Neural cell (in vitro differentiated cells): ENCODE measurements at regions not wholly inside any gene's neighbourhood (a gene's known extent, or its start where the extent isn't known, plus 50 kb on each side); places are given as distances from the start of the nearest gene placed in this dataset.

Source experiments
- H2AFZ ChIP-seq: fragments of 200-600, 300-800 bp; sonication (generic), shearing (Covaris generic); 2 replicates; pipeline ENCODE4 v1.6.0; 2014; ENCODE audit warnings: low read depth, mild to moderate bottlenecking, antibody characterized with exemption, low read length, moderate library complexity
- H3F3A ChIP-seq: fragments of 200-600 bp; shearing (Covaris generic); 2 replicates; pipeline ENCODE4 v1.6.1; 2016; ENCODE audit warnings: mild to moderate bottlenecking, moderate library complexity, mixed read lengths, antibody characterized with exemption, low read length; ENCODE audit not compliant: insufficient read depth, poor library complexity, severe bottlenecking
- H3K27ac ChIP-seq: fragments of 200-600, 300-800 bp; sonication (generic), shearing (Covaris generic); 2 replicates; pipeline ENCODE4 v1.5.1; 2014; ENCODE audit warnings: mild to moderate bottlenecking, low read length, moderate library complexity
- H3K27me3 ChIP-seq: fragments of 300-800, 200-600 bp; sonication (generic), shearing (Covaris generic); 2 replicates; pipeline ENCODE4 v1.6.0; 2014; ENCODE audit warnings: mild to moderate bottlenecking, low read depth, low read length, moderate library complexity; ENCODE audit not compliant: insufficient read depth
- H3K36me3 ChIP-seq: fragments of 300-800, 200-600 bp; sonication (generic), shearing (Covaris generic); 2 replicates; pipeline ENCODE4 v1.5.1; 2014; ENCODE audit warnings: mild to moderate bottlenecking, antibody characterized with exemption, low read length, moderate library complexity; ENCODE audit not compliant: insufficient read depth
- H3K4me2 ChIP-seq: fragments of 300-800, 200-600 bp; sonication (generic), shearing (Covaris generic); 2 replicates; pipeline ENCODE4 v1.6.0; 2014; ENCODE audit warnings: mild to moderate bottlenecking, low read length
- H3K4me3 ChIP-seq: fragments of 300-800, 200-600 bp; sonication (generic), shearing (Covaris generic); 2 replicates; pipeline ENCODE4 v1.5.1; 2014; ENCODE audit warnings: mild to moderate bottlenecking, low read length, moderate library complexity
- H3K79me2 ChIP-seq: fragments of 200-600 bp; shearing (Covaris generic); replicated peaks from 2 replicates; pipeline ENCODE4 v1.6.0; 2014; ENCODE audit warnings: mild to moderate bottlenecking, low read length, moderate library complexity; ENCODE audit not compliant: insufficient read depth
- H3K9ac ChIP-seq: fragments of 300-800, 200-600 bp; sonication (generic), shearing (Covaris generic); 2 replicates; pipeline ENCODE4 v1.6.1; 2016; ENCODE audit warnings: mild to moderate bottlenecking, low read length, mixed read lengths
- H3K9me2 ChIP-seq: fragments of 200-600 bp; shearing (Covaris generic); 2 replicates; pipeline ENCODE4 v1.6.1; 2016; ENCODE audit warnings: mild to moderate bottlenecking, low read length, mixed read lengths; ENCODE audit not compliant: insufficient read depth
- H3K9me3 ChIP-seq: fragments of 200-600, 300-800 bp; sonication (generic), shearing (Covaris generic); 2 replicates; pipeline ENCODE4 v1.6.1; 2016; ENCODE audit warnings: mild to moderate bottlenecking, mixed run types, low read length, moderate library complexity, mixed read lengths
- H4K20me1 ChIP-seq: fragments of 200-600 bp; shearing (Covaris generic); 2 replicates; pipeline ENCODE4 v1.6.1; 2016; ENCODE audit warnings: mild to moderate bottlenecking, mixed run types; ENCODE audit not compliant: insufficient read depth
- EP300 ChIP-seq: fragments of 450-650 bp; conservative IDR thresholded peaks from 2 replicates; pipeline ENCODE4 v1.6.1; 2014; ENCODE audit warnings: antibody characterized with exemption, mild to moderate bottlenecking, moderate library complexity; ENCODE audit not compliant: poor library complexity, severe bottlenecking
- EZH2 ChIP-seq: fragments of 200-600, 300-800 bp; shearing (Covaris generic), sonication (generic); IDR thresholded peaks from 2 replicates; pipeline ENCODE4 v1.6.1; 2014; ENCODE audit warnings: antibody characterized with exemption, low read length, borderline replicate concordance, mild to moderate bottlenecking; ENCODE audit not compliant: insufficient read depth, poor library complexity, severe bottlenecking
- MXI1 ChIP-seq: fragments of 450-650 bp; conservative IDR thresholded peaks from 2 replicates; pipeline ENCODE4 v1.6.1; 2014; ENCODE audit warnings: antibody characterized with exemption, mild to moderate bottlenecking; ENCODE audit not compliant: poor library complexity, severe bottlenecking
- POLR2AphosphoS5 ChIP-seq: IDR thresholded peaks from 2 replicates; pipeline ENCODE4 v1.6.1; 2012
- RAD21 ChIP-seq: fragments of 450-650 bp; conservative IDR thresholded peaks from 2 replicates; pipeline ENCODE4 v1.6.1; 2014; ENCODE audit warnings: antibody characterized with exemption, mild to moderate bottlenecking, moderate library complexity
- SMC3 ChIP-seq: fragments of 450-650 bp; conservative IDR thresholded peaks from 2 replicates; pipeline ENCODE4 v1.6.1; 2014; ENCODE audit warnings: antibody characterized with exemption, mild to moderate bottlenecking, moderate library complexity; ENCODE audit not compliant: poor library complexity
- TAF1 ChIP-seq: IDR thresholded peaks from 2 replicates; pipeline ENCODE4 v1.6.1; 2012; ENCODE audit warnings: low read depth
- TF ChIP-seq, protein P1 (sequence below): IDR thresholded peaks from 2 replicates; pipeline ENCODE4 v1.6.1; 2012; ENCODE audit warnings: borderline replicate concordance
- TF ChIP-seq, protein P2 (sequence below): fragments of 450-650 bp; IDR thresholded peaks from 2 replicates; pipeline ENCODE4 v1.5.1; 2014; ENCODE audit warnings: antibody characterized with exemption, mild to moderate bottlenecking, moderate library complexity; ENCODE audit not compliant: poor library complexity, severe bottlenecking

DNA sequence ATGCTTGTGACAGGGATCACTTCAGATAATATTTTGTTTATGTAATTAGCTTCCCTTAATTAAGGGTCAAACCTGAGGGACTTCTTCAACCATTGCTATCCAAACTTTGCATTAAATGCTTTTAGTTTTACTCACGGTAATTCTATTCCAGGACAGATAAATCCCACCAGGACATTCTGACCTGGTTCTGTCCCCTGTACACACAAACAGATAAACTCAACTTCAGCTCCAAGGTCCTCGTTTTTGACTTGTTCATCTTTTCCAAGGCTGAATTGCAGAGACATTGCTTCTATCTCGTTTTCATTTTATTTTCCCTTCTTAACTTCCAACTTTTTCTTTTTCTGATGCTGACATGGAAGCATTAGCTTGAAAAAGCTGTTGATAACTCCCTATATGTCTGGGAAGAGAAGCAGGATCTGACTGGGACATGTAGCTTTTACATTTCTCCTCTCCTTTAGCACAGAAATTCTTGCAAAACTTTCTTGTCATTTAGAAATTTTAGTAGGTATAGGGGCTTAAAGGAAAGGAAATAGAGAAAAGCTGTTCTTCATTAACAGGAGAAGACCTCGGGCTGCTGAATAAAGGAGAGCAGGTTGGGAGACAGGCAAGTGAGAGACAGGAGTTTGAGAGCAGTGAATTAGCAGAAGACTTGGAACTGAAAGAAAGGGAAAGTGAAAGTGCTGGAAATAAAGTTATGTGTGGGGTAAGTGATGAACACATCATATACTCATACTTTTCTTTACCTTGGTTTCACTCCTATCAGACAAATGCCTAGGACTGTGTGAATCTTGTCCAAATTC lies 231.7 kb upstream of the B3GALT2 start:
- Histone ChIP-seq H3F3A (no peaks in the 10 kb centered on the region), H3K9me3 (no peaks in the 10 kb centered on the region), H3K79me2 (no peaks in the 10 kb centered on the region), H4K20me1 (no peaks in the 10 kb centered on the region), H2AFZ (no peak overlapping the region), H3K27ac (no peak overlapping the region), H3K36me3 (no peaks in the 10 kb centered on the region), H3K27me3 (no peaks in the 10 kb centered on the region), H3K4me2 (no peak overlapping the region), H3K4me3 (no peak overlapping the region), H3K9ac (no peak overlapping the region), H3K9me2 (no peaks in the 10 kb centered on the region)
- TF ChIP-seq, protein P1, sequence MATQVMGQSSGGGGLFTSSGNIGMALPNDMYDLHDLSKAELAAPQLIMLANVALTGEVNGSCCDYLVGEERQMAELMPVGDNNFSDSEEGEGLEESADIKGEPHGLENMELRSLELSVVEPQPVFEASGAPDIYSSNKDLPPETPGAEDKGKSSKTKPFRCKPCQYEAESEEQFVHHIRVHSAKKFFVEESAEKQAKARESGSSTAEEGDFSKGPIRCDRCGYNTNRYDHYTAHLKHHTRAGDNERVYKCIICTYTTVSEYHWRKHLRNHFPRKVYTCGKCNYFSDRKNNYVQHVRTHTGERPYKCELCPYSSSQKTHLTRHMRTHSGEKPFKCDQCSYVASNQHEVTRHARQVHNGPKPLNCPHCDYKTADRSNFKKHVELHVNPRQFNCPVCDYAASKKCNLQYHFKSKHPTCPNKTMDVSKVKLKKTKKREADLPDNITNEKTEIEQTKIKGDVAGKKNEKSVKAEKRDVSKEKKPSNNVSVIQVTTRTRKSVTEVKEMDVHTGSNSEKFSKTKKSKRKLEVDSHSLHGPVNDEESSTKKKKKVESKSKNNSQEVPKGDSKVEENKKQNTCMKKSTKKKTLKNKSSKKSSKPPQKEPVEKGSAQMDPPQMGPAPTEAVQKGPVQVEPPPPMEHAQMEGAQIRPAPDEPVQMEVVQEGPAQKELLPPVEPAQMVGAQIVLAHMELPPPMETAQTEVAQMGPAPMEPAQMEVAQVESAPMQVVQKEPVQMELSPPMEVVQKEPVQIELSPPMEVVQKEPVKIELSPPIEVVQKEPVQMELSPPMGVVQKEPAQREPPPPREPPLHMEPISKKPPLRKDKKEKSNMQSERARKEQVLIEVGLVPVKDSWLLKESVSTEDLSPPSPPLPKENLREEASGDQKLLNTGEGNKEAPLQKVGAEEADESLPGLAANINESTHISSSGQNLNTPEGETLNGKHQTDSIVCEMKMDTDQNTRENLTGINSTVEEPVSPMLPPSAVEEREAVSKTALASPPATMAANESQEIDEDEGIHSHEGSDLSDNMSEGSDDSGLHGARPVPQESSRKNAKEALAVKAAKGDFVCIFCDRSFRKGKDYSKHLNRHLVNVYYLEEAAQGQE = no peak
- TF ChIP-seq EZH2 (no peak), MXI1 (no peak), TAF1 (no peak), EP300 (no peak), SMC3 (no peak), RAD21 (no peak), POLR2AphosphoS5 (no peak)
- TF ChIP-seq, protein P2, sequence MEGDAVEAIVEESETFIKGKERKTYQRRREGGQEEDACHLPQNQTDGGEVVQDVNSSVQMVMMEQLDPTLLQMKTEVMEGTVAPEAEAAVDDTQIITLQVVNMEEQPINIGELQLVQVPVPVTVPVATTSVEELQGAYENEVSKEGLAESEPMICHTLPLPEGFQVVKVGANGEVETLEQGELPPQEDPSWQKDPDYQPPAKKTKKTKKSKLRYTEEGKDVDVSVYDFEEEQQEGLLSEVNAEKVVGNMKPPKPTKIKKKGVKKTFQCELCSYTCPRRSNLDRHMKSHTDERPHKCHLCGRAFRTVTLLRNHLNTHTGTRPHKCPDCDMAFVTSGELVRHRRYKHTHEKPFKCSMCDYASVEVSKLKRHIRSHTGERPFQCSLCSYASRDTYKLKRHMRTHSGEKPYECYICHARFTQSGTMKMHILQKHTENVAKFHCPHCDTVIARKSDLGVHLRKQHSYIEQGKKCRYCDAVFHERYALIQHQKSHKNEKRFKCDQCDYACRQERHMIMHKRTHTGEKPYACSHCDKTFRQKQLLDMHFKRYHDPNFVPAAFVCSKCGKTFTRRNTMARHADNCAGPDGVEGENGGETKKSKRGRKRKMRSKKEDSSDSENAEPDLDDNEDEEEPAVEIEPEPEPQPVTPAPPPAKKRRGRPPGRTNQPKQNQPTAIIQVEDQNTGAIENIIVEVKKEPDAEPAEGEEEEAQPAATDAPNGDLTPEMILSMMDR = no peak

DNA sequence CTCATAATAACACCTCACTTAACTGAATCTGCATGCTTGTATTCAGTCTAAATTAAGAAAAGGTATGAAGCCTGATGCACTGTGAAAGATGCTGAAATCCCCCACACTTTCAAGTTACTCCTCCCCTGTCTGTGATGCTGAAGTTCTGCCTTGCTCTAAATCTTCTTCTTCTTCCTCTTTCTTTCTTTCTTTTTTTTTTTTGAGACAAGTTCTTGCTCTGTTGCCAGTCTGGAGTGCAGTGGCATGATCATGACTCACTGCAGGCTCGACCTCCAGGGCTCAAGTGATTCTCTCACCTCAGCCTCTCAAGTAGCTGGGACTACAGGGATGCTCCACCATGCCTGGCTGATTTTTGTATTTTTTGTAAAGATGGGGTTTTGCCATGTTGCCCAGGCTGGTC lies 231.0 kb upstream of the B3GALT2 start:
- Histone ChIP-seq H3K9me3 (no peaks in the 10 kb centered on the region), H3K9ac (no peak overlapping the region), H3K9me2 (no peaks in the 10 kb centered on the region), H3K27me3 (no peaks in the 10 kb centered on the region), H3K79me2 (no peaks in the 10 kb centered on the region), H2AFZ (no peak overlapping the region), H3K4me2 (no peak overlapping the region), H4K20me1 (no peaks in the 10 kb centered on the region), H3K4me3 (no peak overlapping the region), H3F3A (no peaks in the 10 kb centered on the region), H3K27ac (no peak overlapping the region), H3K36me3 (no peaks in the 10 kb centered on the region)
- TF ChIP-seq, protein P2 = no peak
- TF ChIP-seq TAF1 (no peak), POLR2AphosphoS5 (no peak), RAD21 (no peak), SMC3 (no peak), EP300 (no peak), MXI1 (no peak), EZH2 (no peak)
- TF ChIP-seq, protein P1 = no peak
